K562 (cell line): ENCODE measurements at regions not wholly inside any gene's neighbourhood (a gene's known extent, or its start where the extent isn't known, plus 50 kb on each side); places are given as distances from the start of the nearest gene placed in this dataset.

Experiments used
- ATAC-seq: fragments of 200-7000 bp; cut with Tn5 transposase; 3 replicates; pipeline ENCODE4 v1.9.1; 2020; ENCODE audit warnings: moderate library complexity
- BruUV-seq: library from RNA; stranded (reverse); fragments of 400-500 nt; replicated peaks from 2 replicates; lab custom pipeline; 2021; lab: Mats Ljungman, UMichigan
- CTCF ChIA-PET: fragments of 300-600 bp; formaldehyde crosslinking; extraction: SDS; loops from one replicate; lab custom pipeline; 2021; ENCODE audit warnings: low intra/inter-chr PET ratio; lab: Yijun Ruan, JAX
- POLR2A ChIA-PET: fragments of 300-600, 350-650 bp; sonication (Branson Sonifier 250); formaldehyde crosslinking; extraction: SDS; loops from one replicate; lab custom pipeline; 2021; ENCODE audit warnings: antibody characterized with exemption, inconsistent platforms; lab: Yijun Ruan, JAX
- DNase-seq, 4 experiments: peaks; one replicate each; pipeline versions ENCODE4 v3.0.0 to v3.0.0-alpha.2; 2011 to 2018; ENCODE audit warnings: low spot score in 3 of 4, mixed read lengths in 3 of 4; ENCODE audit errors: extremely low read depth in 1 of 4
- FAIRE-seq: peaks from 2 replicates; lab custom pipeline; 2011; peaks lifted over from hg19 to GRCh38; lab: Jason Lieb, UNC
- H2AFZ ChIP-seq: 2 replicates; pipeline ENCODE4 v1.6.0; 2011; ENCODE audit warnings: low read depth, low read length, control low read depth, inconsistent platforms
- H3K27ac ChIP-seq: fragments of 200-600 bp; 3 replicates; pipeline ENCODE4 v1.8.0; 2011; ENCODE audit warnings: low read depth, mild to moderate bottlenecking, control low read depth, inconsistent platforms, low read length, moderate library complexity, mixed read lengths; ENCODE audit errors: extremely low read depth
- H3K27me3 ChIP-seq, 2 experiments: fragments of 300-600 bp in 1 of 2; 2 replicates in 1 of 2; 3 replicates in 1 of 2; pipeline versions ENCODE4 v1.6.0 to v1.8.0; 2011; ENCODE audit warnings: inconsistent platforms in 2 of 2, low read length in 2 of 2, mild to moderate bottlenecking in 1 of 2, mixed read lengths in 1 of 2, moderate library complexity in 1 of 2; ENCODE audit not compliant: control insufficient read depth in 2 of 2, insufficient read depth in 2 of 2
- H3K36me3 ChIP-seq: fragments of 300-600 bp; 3 replicates; pipeline ENCODE4 v1.8.0; 2011; ENCODE audit warnings: mild to moderate bottlenecking, low read length, inconsistent platforms; ENCODE audit not compliant: control insufficient read depth, insufficient read depth
- H3K4me1 ChIP-seq, 2 experiments: fragments of 200-600 bp in 1 of 2; replicated peaks in 1 of 2; 2 replicates in 1 of 2; 3 replicates in 1 of 2; pipeline versions ENCODE4 v1.5.1 to v1.8.0; 2011; ENCODE audit warnings: inconsistent platforms in 2 of 2, low read length in 2 of 2, mild to moderate bottlenecking in 1 of 2, mixed read lengths in 1 of 2, moderate library complexity in 1 of 2; ENCODE audit not compliant: control insufficient read depth in 2 of 2, insufficient read depth in 2 of 2
- H3K4me2 ChIP-seq: 2 replicates; pipeline ENCODE4 v1.6.1; 2011; ENCODE audit warnings: low read length, control low read depth, inconsistent platforms, mixed read lengths; ENCODE audit not compliant: insufficient read depth
- H3K4me3 ChIP-seq: fragments of 200-600 bp; sonication (generic), shearing (Covaris generic); 2 replicates; pipeline ENCODE4 v1.5.1; 2016; ENCODE audit warnings: control low read depth, inconsistent platforms
- H3K79me2 ChIP-seq: fragments of 200-600 bp; 3 replicates; pipeline ENCODE4 v1.8.0; 2011; ENCODE audit warnings: low read length, inconsistent platforms; ENCODE audit not compliant: control insufficient read depth, insufficient read depth
- H3K9ac ChIP-seq, 2 experiments: 2 replicates each; pipeline versions ENCODE4 v1.6.0 to v1.6.1; 2011; ENCODE audit warnings: low read depth in 2 of 2, low read length in 2 of 2, control low read depth in 1 of 2, inconsistent platforms in 1 of 2, mild to moderate bottlenecking in 1 of 2, mixed read lengths in 1 of 2; ENCODE audit not compliant: insufficient read depth in 1 of 2
- H3K9me1 ChIP-seq: one replicate; pipeline ENCODE4 v1.6.0; 2011; ENCODE audit warnings: inconsistent platforms, mild to moderate bottlenecking, low read length, moderate library complexity; ENCODE audit not compliant: control insufficient read depth, insufficient read depth
- H3K9me3 ChIP-seq: replicated peaks from 2 replicates; pipeline ENCODE4 v1.5.1; 2011; ENCODE audit warnings: low read depth, low read length, inconsistent platforms; ENCODE audit not compliant: control insufficient read depth, insufficient read depth
- H4K20me1 ChIP-seq: replicated peaks from 2 replicates; pipeline ENCODE4 v1.6.1; 2011; ENCODE audit warnings: low read length, inconsistent platforms, mixed read lengths; ENCODE audit not compliant: control insufficient read depth, insufficient read depth
- E2F1 ChIP-seq: sonication (generic); formaldehyde crosslinking; IDR thresholded peaks from 2 replicates; pipeline ENCODE4 v1.8.1; 2023; ENCODE audit warnings: mild to moderate bottlenecking, missing genetic modification reagents, moderate library complexity
- ETV6 ChIP-seq, 3 experiments: fragments of 150-350 bp in 1 of 3; sonication (generic) in 1 of 3; formaldehyde crosslinking in 1 of 3; IDR thresholded peaks; 2 replicates each; pipeline versions ENCODE4 v1.6.1 to v1.8.0; 2014 to 2022; ENCODE audit warnings: borderline replicate concordance in 2 of 3, low read depth in 2 of 3, antibody characterized with exemption in 1 of 3, low read length in 1 of 3, mild to moderate bottlenecking in 1 of 3, missing genetic modification reagents in 1 of 3
- NFE2L1 ChIP-seq: fragments of 450-650 bp; IDR thresholded peaks from 2 replicates; pipeline ENCODE4 v1.6.1; 2016; ENCODE audit warnings: missing genetic modification characterization, low read depth, mild to moderate bottlenecking, missing compliant biosample characterization, moderate library complexity, borderline replicate concordance
- NONO ChIP-seq, 2 experiments: fragments of 200-400 bp in 1 of 2; fragments of 450-650 bp in 1 of 2; formaldehyde crosslinking in 1 of 2; IDR thresholded peaks; 2 replicates each; pipeline ENCODE4 v1.6.1; 2017; ENCODE audit warnings: low read depth in 2 of 2, mild to moderate bottlenecking in 2 of 2, moderate library complexity in 2 of 2, low read length in 1 of 2
- PHB ChIP-seq: fragments of 250-450 bp; sonication (Bioruptor Pico); IDR thresholded peaks from 2 replicates; pipeline ENCODE4 v1.5.0; 2021
- SMARCC2 ChIP-seq: fragments of 450-650 bp; IDR thresholded peaks from 2 replicates; pipeline ENCODE4 v1.6.1; 2017; ENCODE audit warnings: antibody characterized with exemption, moderate library complexity, mild to moderate bottlenecking, low read depth
- ZNF347 ChIP-seq: fragments of 450-650 bp; formaldehyde crosslinking; IDR thresholded peaks from 2 replicates; pipeline ENCODE4 v1.4.0; 2020; ENCODE audit warnings: low read depth, mild to moderate bottlenecking, moderate library complexity
- WGBS: fragments of 100-300 bp; shearing (Covaris generic); methylation state at CpG from one replicate; pipeline ENCODE4 v1.1.6; 2016; ENCODE audit warnings: low coverage, mixed read lengths; ENCODE audit not compliant: insufficient coverage; ENCODE audit errors: missing lambda C conversion rate; 5-methylcytosine and 5-hydroxymethylcytosine counted together
- in situ Hi-C: fragments of 300-500 bp; cut with MboI; formaldehyde crosslinking; loops from 4 replicates; pipeline ENCODE4 v1.15.0; 2018; ENCODE audit warnings: inconsistent platforms, mixed read lengths
- intact Hi-C: fragments of 100-400 bp; cut with micrococcal nuclease; formaldehyde crosslinking; loops from 2 replicates; pipeline ENCODE4 v1.14.2; 2022

- TF ChIP-seq E2F1 (CRISPR knock-in tag): no peak
- TF ChIP-seq, all 486 proteins: peak for 0
These were observed 188.3 kb downstream of the KLF12 start (continued) for GRCh38 chr13:73945871-73946270.

- Histone ChIP-seq H3K27me3 (no peaks in the 10 kb centered on the region), H3K36me3 (no peaks in the 10 kb centered on the region), H3K9me1 (no peaks in the 10 kb centered on the region), H4K20me1 (no peaks in the 10 kb centered on the region), H3K4me2 (no peak overlapping the region), H3K9ac (no peak overlapping the region), H2AFZ (no peak overlapping the region)
- WGBS: 0% methylated on average over 3 of the region's 3 CpGs
- intact Hi-C loops: no loop called here
- POLR2A ChIA-PET: no interaction called here
- no peak for DNase-seq
- TF ChIP-seq ZNF347 (CRISPR knock-in tag) (no peak), PHB (no peak), ETV6 (IDR thresholded peaks at IDR 0.05; ENCODE audit: borderline replicate concordance in 1 of 2, low read depth in 2 of 2, low read length in 1 of 2) (no peak), ETV6 (CRISPR knock-in tag; IDR thresholded peaks at IDR 0.05; ENCODE audit: borderline replicate concordance) (no peak), NFE2L1 (tag) (no peak), NONO (IDR thresholded peaks at IDR 0.05; ENCODE audit: low read depth in 2 of 2, low read length in 1 of 2) (no peak), SMARCC2 (no peak)
- TF ChIP-seq, all 486 proteins: peak for 0
- no TSS peak for BruUV-seq
- Histone ChIP-seq H3K4me3 (no peak overlapping the region), H3K79me2 (no peaks in the 10 kb centered on the region), H3K27ac (no peak overlapping the region), H3K4me1 (no peaks in the 10 kb centered on the region), H3K9me3 (no peaks in the 10 kb centered on the region; the same call in 1 of the 2 replicates)
- FAIRE-seq: no peak
- no peak for ATAC-seq
- CTCF ChIA-PET: no interaction called here
- in situ Hi-C loops: no loop called here
These were observed 188.8 kb downstream of the KLF12 start for GRCh38 chr13:73945382-73945781.
